ENCODE measurements at regions not wholly inside any gene's neighbourhood (a gene's known extent, or its start where the extent isn't known, plus 50 kb on each side); places are given as distances from the start of the nearest gene placed in this dataset.

- TF ChIP-seq, protein P1, sequence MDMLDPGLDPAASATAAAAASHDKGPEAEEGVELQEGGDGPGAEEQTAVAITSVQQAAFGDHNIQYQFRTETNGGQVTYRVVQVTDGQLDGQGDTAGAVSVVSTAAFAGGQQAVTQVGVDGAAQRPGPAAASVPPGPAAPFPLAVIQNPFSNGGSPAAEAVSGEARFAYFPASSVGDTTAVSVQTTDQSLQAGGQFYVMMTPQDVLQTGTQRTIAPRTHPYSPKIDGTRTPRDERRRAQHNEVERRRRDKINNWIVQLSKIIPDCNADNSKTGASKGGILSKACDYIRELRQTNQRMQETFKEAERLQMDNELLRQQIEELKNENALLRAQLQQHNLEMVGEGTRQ (IDR thresholded peaks at IDR 0.05; ENCODE audit: borderline replicate concordance, low read depth, low read length), result no peak
- TF ChIP-seq EZH2phosphoT487 (IDR thresholded peaks at IDR 0.05; ENCODE audit: borderline replicate concordance, low read depth) (no peak), CTCF (IDR thresholded peaks at IDR 0.05) (no peak), NFIC (IDR thresholded peaks at IDR 0.05; ENCODE audit: borderline replicate concordance) (no peak), SIN3A (IDR thresholded peaks at IDR 0.05; ENCODE audit: borderline replicate concordance, low read depth, low read length) (no peak), RCOR1 (IDR thresholded peaks at IDR 0.05; ENCODE audit: low read length) (no peak), MAX (IDR thresholded peaks at IDR 0.05; ENCODE audit: low read depth) (no peak), REST (IDR thresholded peaks at IDR 0.05; ENCODE audit: low read depth, low read length) (no peak), POLR2AphosphoS5 (IDR thresholded peaks at IDR 0.05; ENCODE audit: low read depth, low read length) (no peak)
These were observed 414.3 kb downstream of the ZNF804A start for GRCh38 chr2:185012643-185013042.
